ENCODE measurements at regions not wholly inside any gene's neighbourhood (a gene's known extent, or its start where the extent isn't known, plus 50 kb on each side); places are given as distances from the start of the nearest gene placed in this dataset.

- TF ChIP-seq, protein P1, sequence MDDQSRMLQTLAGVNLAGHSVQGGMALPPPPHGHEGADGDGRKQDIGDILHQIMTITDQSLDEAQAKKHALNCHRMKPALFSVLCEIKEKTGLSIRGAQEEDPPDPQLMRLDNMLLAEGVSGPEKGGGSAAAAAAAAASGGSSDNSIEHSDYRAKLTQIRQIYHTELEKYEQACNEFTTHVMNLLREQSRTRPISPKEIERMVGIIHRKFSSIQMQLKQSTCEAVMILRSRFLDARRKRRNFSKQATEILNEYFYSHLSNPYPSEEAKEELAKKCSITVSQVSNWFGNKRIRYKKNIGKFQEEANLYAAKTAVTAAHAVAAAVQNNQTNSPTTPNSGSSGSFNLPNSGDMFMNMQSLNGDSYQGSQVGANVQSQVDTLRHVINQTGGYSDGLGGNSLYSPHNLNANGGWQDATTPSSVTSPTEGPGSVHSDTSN (IDR thresholded peaks at IDR 0.05), result no peak
- no peak for TF ChIP-seq FOXJ3 (CRISPR knock-in tag; IDR thresholded peaks at IDR 0.05)
- TF ChIP-seq CTCF (IDR thresholded peaks at IDR 0.05), result no peak
- TF ChIP-seq, protein P2, sequence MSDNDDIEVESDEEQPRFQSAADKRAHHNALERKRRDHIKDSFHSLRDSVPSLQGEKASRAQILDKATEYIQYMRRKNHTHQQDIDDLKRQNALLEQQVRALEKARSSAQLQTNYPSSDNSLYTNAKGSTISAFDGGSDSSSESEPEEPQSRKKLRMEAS (IDR thresholded peaks at IDR 0.05; ENCODE audit: low read depth), result no peak
- no peak for TF ChIP-seq YY1 (IDR thresholded peaks at IDR 0.05; ENCODE audit: low read depth)
- no peak for TF ChIP-seq SIN3A (IDR thresholded peaks at IDR 0.05; ENCODE audit: borderline replicate concordance, low read depth, low read length)
- TF ChIP-seq EZH2phosphoT487 (IDR thresholded peaks at IDR 0.05; ENCODE audit: borderline replicate concordance, low read depth), result no peak
- no peak for TF ChIP-seq TCF12 (IDR thresholded peaks at IDR 0.05)
These were observed 74.7 kb downstream of the PTTG1 start for GRCh38 chr5:160496334-160496733.
